SU-DHL-6 (cell line): ENCODE measurements at regions not wholly inside any gene's neighbourhood (a gene's known extent, or its start where the extent isn't known, plus 50 kb on each side); places are given as distances from the start of the nearest gene placed in this dataset.

ENCODE experiments used
- H2AFZ ChIP-seq: fragments of 200-600 bp; sonication (generic); 2 replicates; pipeline ENCODE4 v1.6.1; 2014; ENCODE audit warnings: low read depth, mild to moderate bottlenecking, moderate library complexity, mixed read lengths, antibody characterized with exemption, low read length; ENCODE audit not compliant: severe bottlenecking
- H3F3A ChIP-seq: fragments of 200-600 bp; shearing (Covaris generic); 2 replicates; pipeline ENCODE4 v1.6.0; 2016; ENCODE audit warnings: antibody characterized with exemption, mild to moderate bottlenecking; ENCODE audit not compliant: insufficient read depth
- H3K27ac ChIP-seq: fragments of 200-600 bp; sonication (generic); 2 replicates; pipeline ENCODE4 v1.5.1; 2016; ENCODE audit warnings: low read depth, mild to moderate bottlenecking, low read length, moderate library complexity, mixed read lengths
- H3K27me3 ChIP-seq: fragments of 200-600 bp; sonication (generic), shearing (Covaris generic); 2 replicates; pipeline ENCODE4 v1.6.0; 2014; ENCODE audit warnings: mild to moderate bottlenecking, low read length
- H3K36me3 ChIP-seq: fragments of 200-600 bp; sonication (generic); 2 replicates; pipeline ENCODE4 v1.6.1; 2014; ENCODE audit warnings: mild to moderate bottlenecking, low read length, mixed read lengths
- H3K4me2 ChIP-seq: fragments of 300-600, 200-600 bp; shearing (Covaris generic), sonication (generic); 2 replicates; pipeline ENCODE4 v1.6.0; 2014; ENCODE audit warnings: low read length, low read depth, mild to moderate bottlenecking; ENCODE audit not compliant: poor library complexity, severe bottlenecking
- H3K4me3 ChIP-seq: fragments of 200-600 bp; sonication (generic); 2 replicates; pipeline ENCODE4 v1.5.1; 2014; ENCODE audit warnings: antibody characterized with exemption, low read length, mild to moderate bottlenecking, mixed read lengths; ENCODE audit not compliant: insufficient read depth, poor library complexity, severe bottlenecking
- H3K79me2 ChIP-seq: fragments of 200-600 bp; sonication (generic); 2 replicates; pipeline ENCODE4 v1.6.1; 2014; ENCODE audit warnings: mild to moderate bottlenecking, low read length, moderate library complexity; ENCODE audit not compliant: insufficient read depth
- H3K9ac ChIP-seq: fragments of 200-600 bp; sonication (generic); 2 replicates; pipeline ENCODE4 v1.7.0; 2014; ENCODE audit warnings: mild to moderate bottlenecking, low read length
- H3K9me2 ChIP-seq: fragments of 200-600 bp; sonication (generic); replicated peaks from 2 replicates; pipeline ENCODE4 v1.6.1; 2014; ENCODE audit warnings: low read length; ENCODE audit not compliant: insufficient read depth
- H3K9me3 ChIP-seq: fragments of 200-600 bp; sonication (generic); 2 replicates; pipeline ENCODE4 v1.6.1; 2014; ENCODE audit warnings: low read length, mixed read lengths; ENCODE audit not compliant: insufficient read depth
- H4K20me1 ChIP-seq: fragments of 200-600 bp; sonication (generic); 2 replicates; pipeline ENCODE4 v1.6.1; 2014; ENCODE audit warnings: low read depth, mild to moderate bottlenecking, antibody characterized with exemption, low read length, moderate library complexity, mixed read lengths
- EZH2phosphoT487 ChIP-seq: fragments of 200-600 bp; sonication (generic), shearing (Covaris generic); conservative IDR thresholded peaks from 2 replicates; pipeline ENCODE4 v1.6.1; 2018; ENCODE audit warnings: mild to moderate bottlenecking, antibody characterized with exemption, low read length, moderate library complexity, mixed read lengths
- TF ChIP-seq, protein P1 (sequence below): fragments of 200-600 bp; sonication (generic); IDR thresholded peaks from one replicate; pipeline ENCODE4 v1.5.1; 2017; ENCODE audit warnings: antibody characterized with exemption, mild to moderate bottlenecking, low read length, moderate library complexity; ENCODE audit not compliant: insufficient read depth, poor library complexity, severe bottlenecking

DNA sequence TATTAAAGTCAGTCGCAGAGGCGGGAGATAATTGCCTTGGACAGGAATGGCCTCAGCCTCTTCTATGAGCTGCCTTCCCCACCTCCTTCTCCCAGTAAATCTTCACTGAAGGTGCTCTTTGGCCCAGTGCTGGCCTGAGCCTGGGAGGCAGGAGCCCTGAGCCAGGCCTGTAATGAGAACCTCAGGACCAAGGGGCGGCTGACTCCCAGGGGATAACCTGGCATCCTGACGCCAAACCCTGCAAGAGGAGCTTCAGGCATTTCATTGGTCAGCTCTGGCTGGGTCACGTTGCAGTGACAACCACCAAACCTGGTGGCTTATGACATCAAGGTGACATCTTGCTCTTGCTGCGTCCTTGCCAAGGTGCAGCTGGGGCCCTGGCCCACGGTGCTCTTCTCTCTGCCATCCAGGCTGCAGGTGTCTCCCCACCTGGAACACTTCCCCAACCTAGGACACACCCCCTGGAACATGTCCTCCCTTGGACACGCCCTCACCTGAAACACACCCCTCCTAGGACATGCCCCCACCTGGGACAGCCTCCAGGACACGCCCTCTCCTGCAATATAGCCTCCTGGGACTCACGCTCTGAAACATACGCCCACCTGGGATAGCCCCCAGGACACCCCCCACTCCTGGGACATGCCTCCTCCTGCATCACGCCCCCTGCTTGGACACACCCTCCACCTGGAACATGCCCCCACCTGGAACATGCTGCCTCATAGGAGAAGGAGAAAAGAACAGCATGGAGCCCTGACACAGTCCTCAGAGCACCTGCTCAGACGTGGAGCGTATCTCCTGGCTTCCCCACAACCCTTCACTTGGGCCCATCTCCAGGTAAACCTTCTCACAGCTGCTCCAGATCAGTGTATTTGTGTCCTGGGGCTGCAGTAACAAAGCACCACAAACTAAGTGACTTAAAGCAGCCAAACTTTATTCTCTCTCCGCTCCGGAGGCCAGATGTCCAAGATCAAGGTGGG, 333.6 kb downstream of the NPHP4 start:
- Histone ChIP-seq H3K4me3 (no peak overlapping the region), H4K20me1 (no peaks in the 10 kb centered on the region), H3K27me3 (no peaks in the 10 kb centered on the region), H3K9me3 (no peaks in the 10 kb centered on the region), H3K79me2 (no peaks in the 10 kb centered on the region), H3F3A (no peaks in the 10 kb centered on the region), H3K36me3 (no peaks in the 10 kb centered on the region), H3K9me2 (no peaks in the 10 kb centered on the region), H3K27ac (no peak overlapping the region), H2AFZ (no peak overlapping the region), H3K9ac (no peak overlapping the region), H3K4me2 (no peak overlapping the region)
- TF ChIP-seq EZH2phosphoT487 = no peak

DNA sequence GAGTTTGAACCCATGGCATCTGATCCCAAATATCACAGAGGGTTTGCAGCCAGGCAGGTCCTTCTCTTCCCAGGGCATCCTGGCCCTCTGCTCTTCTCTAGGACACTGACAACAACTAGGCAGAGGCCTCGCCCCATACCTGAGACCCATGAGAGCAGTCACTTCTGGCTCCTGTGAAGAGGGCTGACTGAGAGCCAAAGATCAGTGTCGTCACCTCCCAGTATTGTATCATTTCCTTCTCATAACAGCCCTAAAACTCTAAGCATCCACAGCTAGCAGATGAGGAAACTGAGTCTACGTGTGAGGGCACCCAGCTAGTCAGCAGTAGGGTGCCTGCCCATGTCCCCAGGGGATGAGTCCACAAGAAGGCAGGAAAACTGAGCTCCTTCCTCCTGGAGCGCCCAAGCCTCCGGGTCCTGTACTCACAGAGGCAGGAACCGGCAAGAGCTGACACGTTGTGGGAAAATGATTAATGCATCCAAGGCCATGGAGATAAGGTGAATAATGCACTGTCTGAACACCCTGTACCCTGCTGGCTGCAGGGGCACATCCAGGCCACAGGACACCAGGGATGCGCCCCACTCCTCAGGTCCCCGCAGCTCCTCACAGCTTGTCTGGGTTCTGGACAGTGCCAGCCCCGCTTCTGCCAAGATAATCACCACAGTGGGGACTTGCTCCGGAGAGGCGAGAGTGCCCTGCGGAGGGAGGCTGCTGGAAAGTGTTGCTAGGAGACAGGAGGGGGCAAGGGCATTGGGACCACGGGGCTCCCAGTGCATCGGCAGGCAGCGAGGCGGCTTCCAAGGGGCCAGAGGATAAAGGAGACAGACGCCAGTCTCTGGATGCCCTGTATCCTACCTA, 340.0 kb downstream of the NPHP4 start:
- Histone ChIP-seq H3K36me3 (no peaks in the 10 kb centered on the region), H3K27me3 (no peaks in the 10 kb centered on the region), H3K9ac (no peak overlapping the region), H3K79me2 (no peaks in the 10 kb centered on the region), H3K27ac (no peak overlapping the region), H3F3A (no peaks in the 10 kb centered on the region), H3K9me3 (no peaks in the 10 kb centered on the region), H3K4me2 (no peak overlapping the region), H3K4me3 (no peak overlapping the region), H3K9me2 (no peaks in the 10 kb centered on the region), H2AFZ (no peak overlapping the region), H4K20me1 (no peaks in the 10 kb centered on the region)
- TF ChIP-seq, protein P1, sequence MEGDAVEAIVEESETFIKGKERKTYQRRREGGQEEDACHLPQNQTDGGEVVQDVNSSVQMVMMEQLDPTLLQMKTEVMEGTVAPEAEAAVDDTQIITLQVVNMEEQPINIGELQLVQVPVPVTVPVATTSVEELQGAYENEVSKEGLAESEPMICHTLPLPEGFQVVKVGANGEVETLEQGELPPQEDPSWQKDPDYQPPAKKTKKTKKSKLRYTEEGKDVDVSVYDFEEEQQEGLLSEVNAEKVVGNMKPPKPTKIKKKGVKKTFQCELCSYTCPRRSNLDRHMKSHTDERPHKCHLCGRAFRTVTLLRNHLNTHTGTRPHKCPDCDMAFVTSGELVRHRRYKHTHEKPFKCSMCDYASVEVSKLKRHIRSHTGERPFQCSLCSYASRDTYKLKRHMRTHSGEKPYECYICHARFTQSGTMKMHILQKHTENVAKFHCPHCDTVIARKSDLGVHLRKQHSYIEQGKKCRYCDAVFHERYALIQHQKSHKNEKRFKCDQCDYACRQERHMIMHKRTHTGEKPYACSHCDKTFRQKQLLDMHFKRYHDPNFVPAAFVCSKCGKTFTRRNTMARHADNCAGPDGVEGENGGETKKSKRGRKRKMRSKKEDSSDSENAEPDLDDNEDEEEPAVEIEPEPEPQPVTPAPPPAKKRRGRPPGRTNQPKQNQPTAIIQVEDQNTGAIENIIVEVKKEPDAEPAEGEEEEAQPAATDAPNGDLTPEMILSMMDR = no peak
- TF ChIP-seq EZH2phosphoT487 = no peak

DNA sequence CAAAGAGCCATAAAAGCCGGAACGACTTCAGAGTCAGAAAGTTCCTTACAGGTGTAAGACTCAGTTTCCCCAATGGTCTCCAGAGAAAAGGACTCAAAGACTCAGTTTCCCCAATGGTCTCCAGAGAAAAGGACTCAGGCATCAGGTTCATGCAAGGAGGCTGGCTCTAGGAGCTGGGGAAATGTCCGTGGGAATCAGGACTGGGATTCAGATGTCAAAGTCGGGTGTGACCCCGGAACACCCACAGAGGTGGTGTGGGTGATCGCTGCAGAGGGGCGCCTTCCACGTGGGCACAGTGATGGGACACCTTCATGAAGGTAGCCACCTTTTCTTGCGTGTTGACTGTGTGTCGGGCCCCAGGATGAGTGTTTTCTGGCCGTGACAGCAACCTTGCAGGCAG, 340.8 kb downstream of the NPHP4 start:
- H3K36me3 ChIP-seq = no peaks in the 10 kb centered on the region
- no peak overlapping the region for H3K27ac ChIP-seq
- no peaks in the 10 kb centered on the region for H3K27me3 ChIP-seq
- no peaks in the 10 kb centered on the region for H3K79me2 ChIP-seq
- no peaks in the 10 kb centered on the region for H3K9me2 ChIP-seq
- H3K9me3 ChIP-seq = no peaks in the 10 kb centered on the region
- H4K20me1 ChIP-seq = no peaks in the 10 kb centered on the region
- no peak overlapping the region for H3K4me3 ChIP-seq
- no peaks in the 10 kb centered on the region for H3F3A ChIP-seq
- H3K4me2 ChIP-seq = no peak overlapping the region
- TF ChIP-seq, protein P1 = no peak
- no peak for TF ChIP-seq EZH2phosphoT487
- H2AFZ ChIP-seq = no peak overlapping the region
- H3K9ac ChIP-seq = no peak overlapping the region
